ENCODE measurements at regions not wholly inside any gene's neighbourhood (a gene's known extent, or its start where the extent isn't known, plus 50 kb on each side); places are given as distances from the start of the nearest gene placed in this dataset.

DNA sequence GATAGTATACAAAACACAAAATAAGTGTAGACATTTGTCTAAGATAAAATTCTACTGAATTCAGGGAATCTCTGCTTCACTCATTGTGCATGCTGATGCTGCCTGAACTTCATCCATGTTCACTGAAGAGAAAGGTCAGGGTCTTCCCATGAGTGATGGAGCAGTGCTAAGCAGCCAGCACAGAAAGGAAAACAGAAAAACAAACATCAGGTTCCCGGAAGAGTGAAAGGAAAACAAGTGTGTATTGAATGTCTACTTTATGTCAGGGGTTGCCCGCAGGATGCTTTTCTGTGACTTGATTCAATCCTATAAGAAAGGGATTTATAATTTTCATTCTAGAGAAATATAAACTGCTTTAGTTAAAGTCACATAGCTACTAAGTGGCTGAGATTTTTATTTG, 522.4 kb downstream of the RAB28 start:
- TF ChIP-seq, protein P1, sequence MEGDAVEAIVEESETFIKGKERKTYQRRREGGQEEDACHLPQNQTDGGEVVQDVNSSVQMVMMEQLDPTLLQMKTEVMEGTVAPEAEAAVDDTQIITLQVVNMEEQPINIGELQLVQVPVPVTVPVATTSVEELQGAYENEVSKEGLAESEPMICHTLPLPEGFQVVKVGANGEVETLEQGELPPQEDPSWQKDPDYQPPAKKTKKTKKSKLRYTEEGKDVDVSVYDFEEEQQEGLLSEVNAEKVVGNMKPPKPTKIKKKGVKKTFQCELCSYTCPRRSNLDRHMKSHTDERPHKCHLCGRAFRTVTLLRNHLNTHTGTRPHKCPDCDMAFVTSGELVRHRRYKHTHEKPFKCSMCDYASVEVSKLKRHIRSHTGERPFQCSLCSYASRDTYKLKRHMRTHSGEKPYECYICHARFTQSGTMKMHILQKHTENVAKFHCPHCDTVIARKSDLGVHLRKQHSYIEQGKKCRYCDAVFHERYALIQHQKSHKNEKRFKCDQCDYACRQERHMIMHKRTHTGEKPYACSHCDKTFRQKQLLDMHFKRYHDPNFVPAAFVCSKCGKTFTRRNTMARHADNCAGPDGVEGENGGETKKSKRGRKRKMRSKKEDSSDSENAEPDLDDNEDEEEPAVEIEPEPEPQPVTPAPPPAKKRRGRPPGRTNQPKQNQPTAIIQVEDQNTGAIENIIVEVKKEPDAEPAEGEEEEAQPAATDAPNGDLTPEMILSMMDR (IDR thresholded peaks at IDR 0.05): no peak
- TF ChIP-seq EP300 (IDR thresholded peaks at IDR 0.05): no peak
- TF ChIP-seq POLR2AphosphoS5 (IDR thresholded peaks at IDR 0.05): no peak
- TF ChIP-seq POLR2A (IDR thresholded peaks at IDR 0.05): no peak

DNA sequence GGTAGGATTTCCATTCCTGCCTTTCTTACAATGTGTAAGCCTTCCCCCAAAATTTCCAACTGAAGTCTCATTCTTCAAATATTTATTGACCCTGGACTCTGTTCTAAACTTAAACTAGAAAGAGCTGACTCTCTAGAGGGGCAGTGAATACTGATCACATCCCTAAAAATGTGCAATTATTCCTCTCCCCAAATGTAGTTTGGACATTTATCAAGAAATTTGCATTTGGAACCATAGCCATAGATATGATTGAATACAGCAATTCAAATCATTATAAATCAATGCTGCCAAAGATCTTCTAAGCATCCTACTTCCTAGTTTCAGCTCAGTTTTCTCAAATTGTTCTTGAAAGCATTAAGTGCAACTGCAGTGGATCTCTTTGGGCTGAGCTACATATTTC, 525.7 kb downstream of the RAB28 start:
- DNase-seq (no peak), ATAC-seq (ENCODE audit: low FRiP score in 2 of 2) (no peak)
- Histone ChIP-seq H3K36me3 (no peaks in the 10 kb centered on the region), H3K27me3 (no peaks in the 10 kb centered on the region), H3K4me3 (no peak overlapping the region), H3K27ac (no peak overlapping the region), H3K9me3 (no peaks in the 10 kb centered on the region), H3K4me1 (no peaks in the 10 kb centered on the region)
- TF ChIP-seq EP300 (IDR thresholded peaks at IDR 0.05): no peak
- TF ChIP-seq, protein P1 (IDR thresholded peaks at IDR 0.05): no peak
- no peak for TF ChIP-seq POLR2AphosphoS5 (IDR thresholded peaks at IDR 0.05)
- no peak for TF ChIP-seq POLR2A (IDR thresholded peaks at IDR 0.05)

More for the DNA sequence above, 522.4 kb downstream of the RAB28 start:
- Histone ChIP-seq H3K36me3 (no peaks in the 10 kb centered on the region), H3K27ac (no peak overlapping the region), H3K27me3 (no peaks in the 10 kb centered on the region), H3K4me1 (no peaks in the 10 kb centered on the region), H3K4me3 (no peak overlapping the region), H3K9me3 (no peaks in the 10 kb centered on the region)
- WGBS, 2 donors: 61 to 68% methylated on average over 2 of the region's 2 CpGs
- ATAC-seq (ENCODE audit: low FRiP score in 2 of 2) (no peak), DNase-seq (no peak)

DNA sequence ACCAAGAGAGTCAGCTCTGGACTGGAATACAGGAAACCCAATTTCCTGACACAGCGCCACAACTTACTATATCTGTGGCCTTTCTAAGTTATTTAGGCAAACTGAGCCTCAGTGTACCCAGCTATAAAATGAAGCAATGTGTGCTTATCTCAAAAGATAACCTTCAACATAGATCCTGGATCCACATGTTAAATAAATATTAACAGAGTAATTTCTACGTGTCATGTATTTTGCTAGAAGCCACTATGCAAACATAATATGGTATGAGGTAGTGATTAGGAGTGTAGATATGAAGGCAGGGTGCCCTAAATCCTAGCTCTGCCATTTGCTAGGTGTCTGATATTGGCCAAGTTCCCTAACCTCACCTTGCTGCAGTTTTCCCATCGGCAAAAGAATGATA, 527.0 kb downstream of the RAB28 start:
- H3K27me3 ChIP-seq: no peaks in the 10 kb centered on the region
- no peak for DNase-seq
- no peak for ATAC-seq (ENCODE audit: low FRiP score in 2 of 2)
- no peaks in the 10 kb centered on the region for H3K4me1 ChIP-seq
- H3K27ac ChIP-seq: no peak overlapping the region
- H3K9me3 ChIP-seq: no peaks in the 10 kb centered on the region
- no peaks in the 10 kb centered on the region for H3K36me3 ChIP-seq
- TF ChIP-seq, protein P1 (IDR thresholded peaks at IDR 0.05): no peak
- no peak for TF ChIP-seq EP300 (IDR thresholded peaks at IDR 0.05)
- TF ChIP-seq POLR2A (IDR thresholded peaks at IDR 0.05): no peak
- TF ChIP-seq POLR2AphosphoS5 (IDR thresholded peaks at IDR 0.05): no peak
- no peak overlapping the region for H3K4me3 ChIP-seq
- WGBS, 2 donors: 69 to 76% methylated on average over 3 of the region's 3 CpGs

DNA sequence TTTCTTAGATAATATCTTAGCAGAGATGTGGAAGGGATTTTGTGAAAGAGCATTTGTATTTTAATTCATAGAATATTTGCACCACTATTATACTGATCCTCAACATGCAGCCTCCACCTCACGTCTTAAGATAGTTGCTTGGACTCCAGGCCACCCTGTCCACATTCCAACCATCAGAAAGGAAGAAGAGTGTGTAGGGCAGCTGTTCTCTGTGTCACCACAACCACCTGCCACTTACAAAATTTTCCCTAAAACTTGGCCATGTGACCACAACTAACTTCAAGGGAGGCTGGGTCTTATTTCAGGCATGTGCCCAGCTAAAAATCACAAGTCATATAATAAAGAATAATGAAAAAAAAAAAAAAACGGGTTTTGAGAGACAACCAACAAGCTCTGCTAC, 528.1 kb downstream of the RAB28 start:
- ATAC-seq (ENCODE audit: low FRiP score in 2 of 2) (no peak), DNase-seq (no peak)
- no peaks in the 10 kb centered on the region for H3K4me1 ChIP-seq
- H3K27ac ChIP-seq: no peak overlapping the region
- TF ChIP-seq POLR2AphosphoS5 (IDR thresholded peaks at IDR 0.05) (no peak), POLR2A (IDR thresholded peaks at IDR 0.05) (no peak), EP300 (IDR thresholded peaks at IDR 0.05) (no peak)
- TF ChIP-seq, protein P1 (IDR thresholded peaks at IDR 0.05): no peak
- H3K36me3 ChIP-seq: no peaks in the 10 kb centered on the region
- H3K9me3 ChIP-seq: no peaks in the 10 kb centered on the region
- 71% methylated on average over 2 of the region's 2 CpGs for WGBS, 2 donors
- H3K27me3 ChIP-seq: no peaks in the 10 kb centered on the region
- H3K4me3 ChIP-seq: no peak overlapping the region

DNA sequence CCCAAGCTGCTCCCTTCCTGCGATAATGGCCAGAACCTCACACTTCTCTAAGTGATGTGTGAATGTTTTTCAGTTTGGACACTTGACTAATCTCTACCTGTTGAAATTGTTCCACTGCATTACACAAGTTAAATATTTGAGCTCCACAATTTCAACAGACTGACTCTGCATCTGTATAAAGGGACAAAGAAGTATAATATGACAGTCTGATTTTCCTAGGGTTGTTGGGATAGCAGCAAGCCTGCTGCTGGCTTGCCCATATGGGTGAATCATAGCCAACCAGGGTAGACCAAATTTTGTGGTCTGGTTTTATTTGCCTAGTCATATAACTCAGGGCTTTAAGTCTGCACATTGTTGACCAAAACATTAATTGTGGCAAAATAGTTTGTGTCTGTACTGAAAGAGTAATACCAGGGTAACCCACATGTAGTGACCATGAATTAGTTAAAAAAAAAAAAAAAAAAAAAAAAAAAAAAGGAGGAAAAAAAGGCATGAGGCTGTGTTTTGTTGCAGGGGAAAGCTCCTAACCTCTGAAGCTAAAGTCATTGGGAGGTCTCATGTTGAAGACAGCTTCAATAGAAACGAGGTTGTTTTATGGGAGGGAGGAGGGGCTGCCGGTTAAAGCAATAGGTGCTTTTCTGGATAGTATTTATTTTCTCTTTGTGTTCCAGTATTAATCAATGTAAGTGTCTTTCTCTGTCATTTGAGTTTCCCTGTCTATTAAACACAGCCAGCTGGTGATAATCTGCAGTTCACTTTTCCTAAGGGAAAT, 534.2 kb downstream of the RAB28 start:
- DNase-seq: no peak
- ATAC-seq (ENCODE audit: low FRiP score in 2 of 2): no peak
- H3K27me3 ChIP-seq: no peaks in the 10 kb centered on the region

More for the DNA sequence above, 534.2 kb downstream of the RAB28 start:
- H3K4me1 ChIP-seq: no peaks in the 10 kb centered on the region
- H3K9me3 ChIP-seq: no peaks in the 10 kb centered on the region
- H3K36me3 ChIP-seq: no peaks in the 10 kb centered on the region
- 45 to 53% methylated on average over 3 of the region's 3 CpGs for WGBS, 2 donors
- H3K4me3 ChIP-seq: no peak overlapping the region
- TF ChIP-seq EP300 (IDR thresholded peaks at IDR 0.05) (no peak), POLR2A (IDR thresholded peaks at IDR 0.05) (no peak), POLR2AphosphoS5 (IDR thresholded peaks at IDR 0.05) (no peak)
- TF ChIP-seq, protein P1 (IDR thresholded peaks at IDR 0.05): no peak
- no peak overlapping the region for H3K27ac ChIP-seq
